Panc1 (cell line): ENCODE measurements at regions not wholly inside any gene's neighbourhood (a gene's known extent, or its start where the extent isn't known, plus 50 kb on each side); places are given as distances from the start of the nearest gene placed in this dataset.

ENCODE experiments used
- CTCF ChIP-seq: fragments of 450-650 bp; IDR thresholded peaks from 2 replicates; pipeline ENCODE4 v1.5.1; 2017; ENCODE audit warnings: mild to moderate bottlenecking
- POLR2AphosphoS5 ChIP-seq: IDR thresholded peaks from 2 replicates; pipeline ENCODE4 v1.6.1; 2012; ENCODE audit warnings: mild to moderate bottlenecking, low read depth, low read length, moderate library complexity
- REST ChIP-seq, 2 experiments: IDR thresholded peaks; 2 replicates each; pipeline ENCODE4 v1.6.1; 2011 to 2012; ENCODE audit warnings: low read depth in 2 of 2, control low read depth in 1 of 2, low read length in 1 of 2, mild to moderate bottlenecking in 1 of 2, moderate library complexity in 1 of 2; ENCODE audit not compliant: insufficient read depth in 1 of 2
- TCF7L2 ChIP-seq: IDR thresholded peaks from 2 replicates; pipeline ENCODE4 v1.6.1; 2011; ENCODE audit warnings: mild to moderate bottlenecking, low read depth, low read length, inconsistent platforms

DNA sequence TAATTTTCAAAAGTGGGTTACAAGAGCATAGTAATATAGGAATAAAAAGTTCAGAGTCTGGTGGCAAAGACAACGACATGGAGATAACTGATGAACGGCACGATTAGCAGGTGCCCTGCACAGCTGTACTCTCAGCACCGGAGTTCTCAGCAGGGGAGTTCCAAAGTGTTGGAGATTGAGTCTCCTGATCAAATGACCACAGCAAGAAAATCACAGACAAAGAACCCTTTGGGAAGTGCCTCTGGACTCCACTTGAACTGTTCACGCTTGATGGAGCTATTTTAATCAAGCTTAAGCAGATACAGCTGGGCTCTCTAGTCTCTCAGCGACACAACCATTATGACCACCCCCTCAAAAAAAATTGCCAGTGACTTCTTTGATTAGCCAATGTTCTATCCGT, 153.1 kb downstream of the ALG10B start:
- TF ChIP-seq CTCF (no peak), POLR2AphosphoS5 (no peak), REST (IDR thresholded peaks at IDR 0.05; ENCODE audit: insufficient read depth in 1 of 2, low read depth in 2 of 2, low read length in 1 of 2) (no peak), TCF7L2 (no peak)
